GM23338 (cell line): ENCODE measurements at regions not wholly inside any gene's neighbourhood (a gene's known extent, or its start where the extent isn't known, plus 50 kb on each side); places are given as distances from the start of the nearest gene placed in this dataset.
A peak's percentile ranks its signal among the peaks of the same experiment; 100 is the strongest.

Experiments
- ATAC-seq: fragments of 200-7000 bp; cut with Tn5 transposase; 3 replicates; pipeline ENCODE4 v1.9.1; 2020
- DNase-seq: peaks from one replicate; pipeline ENCODE4 v3.0.0-alpha.2; 2015; ENCODE audit warnings: low spot score
- H2AFZ ChIP-seq: fragments of 200-600 bp; sonication (generic); 2 replicates; pipeline ENCODE4 v1.8.0; 2016; ENCODE audit warnings: antibody characterized with exemption, mild to moderate bottlenecking, moderate library complexity
- H3F3A ChIP-seq: fragments of 200-600 bp; sonication (generic); replicated peaks from 2 replicates; pipeline ENCODE4 v1.8.0; 2017; ENCODE audit warnings: antibody characterized with exemption, mixed run types, low read depth
- H3K27ac ChIP-seq: fragments of 200-600 bp; sonication (generic); 2 replicates; pipeline ENCODE4 v1.6.1; 2016; ENCODE audit warnings: low read depth
- H3K27me3 ChIP-seq: fragments of 200-600 bp; sonication (generic); 2 replicates; pipeline ENCODE4 v1.8.0; 2016; ENCODE audit warnings: mild to moderate bottlenecking, mixed run types, moderate library complexity; ENCODE audit not compliant: insufficient read depth
- H3K36me3 ChIP-seq: fragments of 200-600 bp; sonication (generic); 2 replicates; pipeline ENCODE4 v1.8.0; 2016; ENCODE audit warnings: mild to moderate bottlenecking; ENCODE audit not compliant: insufficient read depth
- H3K4me1 ChIP-seq: fragments of 200-600 bp; sonication (generic); 2 replicates; pipeline ENCODE4 v1.8.0; 2016; ENCODE audit warnings: mild to moderate bottlenecking, moderate library complexity; ENCODE audit not compliant: insufficient read depth
- H3K4me2 ChIP-seq: fragments of 200-600 bp; sonication (generic); 2 replicates; pipeline ENCODE4 v1.7.1; 2017; ENCODE audit warnings: mixed run types
- H3K4me3 ChIP-seq: fragments of 200-600 bp; sonication (generic); 2 replicates; pipeline ENCODE4 v1.6.1; 2016; ENCODE audit warnings: mixed run types
- H3K79me2 ChIP-seq: fragments of 200-600 bp; sonication (generic); replicated peaks from 2 replicates; pipeline ENCODE4 v1.8.0; 2017; ENCODE audit warnings: mild to moderate bottlenecking; ENCODE audit not compliant: insufficient read depth
- H3K9me2 ChIP-seq: fragments of 200-600 bp; sonication (generic); 2 replicates; pipeline ENCODE4 v1.8.0; 2017; ENCODE audit not compliant: insufficient read depth
- H4K20me1 ChIP-seq: fragments of 200-600 bp; sonication (generic); replicated peaks from 2 replicates; pipeline ENCODE4 v1.8.0; 2017; ENCODE audit warnings: mild to moderate bottlenecking; ENCODE audit not compliant: insufficient read depth
- H3K27ac Mint-ChIP-seq: 2 replicates; pipeline ENCODE4 v1.8.0; 2020; ENCODE audit warnings: inconsistent platforms, mild to moderate bottlenecking, moderate library complexity, mixed read lengths
- H3K27me3 Mint-ChIP-seq: 3 replicates; pipeline ENCODE4 v1.8.0; 2022; ENCODE audit warnings: low read depth, mild to moderate bottlenecking, moderate library complexity, mixed read lengths, inconsistent platforms; ENCODE audit not compliant: insufficient read depth, poor library complexity
- H3K36me3 Mint-ChIP-seq: 3 replicates; pipeline ENCODE4 v1.8.0; 2021; ENCODE audit warnings: low read depth, mild to moderate bottlenecking, inconsistent platforms, moderate library complexity, mixed read lengths
- H3K4me1 Mint-ChIP-seq: 3 replicates; pipeline ENCODE4 v1.8.0; 2020; ENCODE audit warnings: mild to moderate bottlenecking, inconsistent platforms, mixed read lengths
- H3K4me3 Mint-ChIP-seq: 3 replicates; pipeline ENCODE4 v1.8.0; 2021; ENCODE audit warnings: moderate library complexity, mild to moderate bottlenecking, inconsistent platforms, mixed read lengths
- H3K9me3 Mint-ChIP-seq: 3 replicates; pipeline ENCODE4 v1.8.0; 2020; ENCODE audit warnings: moderate library complexity, mild to moderate bottlenecking, inconsistent platforms, mixed read lengths
- CREB1 ChIP-seq: fragments of 250-450 bp; sonication (Bioruptor Pico); IDR thresholded peaks from 2 replicates; pipeline ENCODE4 v1.5.0; 2020; ENCODE audit warnings: low read depth, mild to moderate bottlenecking, moderate library complexity
- CTCF ChIP-seq, 2 experiments: fragments of 200-600 bp in 1 of 2; sonication (generic) in 1 of 2; conservative IDR thresholded peaks; 2 replicates each; pipeline versions ENCODE4 v1.5.1 to v1.6.1; 2016 to 2017; ENCODE audit warnings: antibody characterized with exemption in 2 of 2, low read depth in 2 of 2, mild to moderate bottlenecking in 2 of 2, moderate library complexity in 1 of 2
- ETS1 ChIP-seq: IDR thresholded peaks from 2 replicates; pipeline ENCODE4 v1.6.1; 2016; ENCODE audit warnings: antibody characterized with exemption
- EZH2 ChIP-seq: fragments of 200-600 bp; sonication (generic); IDR thresholded peaks from one replicate; pipeline ENCODE4 v1.8.0; 2017; ENCODE audit warnings: antibody characterized with exemption, mild to moderate bottlenecking, low read depth; ENCODE audit not compliant: unreplicated experiment
- EZH2phosphoT487 ChIP-seq: fragments of 200-600 bp; sonication (generic); IDR thresholded peaks from one replicate; pipeline ENCODE4 v1.8.1; 2018; ENCODE audit warnings: antibody characterized with exemption; ENCODE audit not compliant: unreplicated experiment
- JUNB ChIP-seq: IDR thresholded peaks from one replicate; pipeline ENCODE4 v1.6.1; 2016; ENCODE audit warnings: antibody characterized with exemption; ENCODE audit not compliant: unreplicated experiment
- NANOG ChIP-seq: IDR thresholded peaks from 2 replicates; pipeline ENCODE4 v1.6.1; 2016; ENCODE audit warnings: antibody characterized with exemption, borderline replicate concordance
- POLR2AphosphoS5 ChIP-seq: IDR thresholded peaks from 2 replicates; pipeline ENCODE4 v1.6.1; 2016; ENCODE audit warnings: antibody characterized with exemption, low read depth
- REST ChIP-seq: IDR thresholded peaks from one replicate; pipeline ENCODE4 v1.6.1; 2018; ENCODE audit warnings: antibody characterized with exemption; ENCODE audit not compliant: unreplicated experiment
- STAT1 ChIP-seq: IDR thresholded peaks from one replicate; pipeline ENCODE4 v1.6.1; 2016; ENCODE audit warnings: antibody characterized with exemption; ENCODE audit not compliant: unreplicated experiment
- ZNF114 ChIP-seq: fragments of 250-450 bp; sonication (Bioruptor Pico); IDR thresholded peaks from 2 replicates; pipeline ENCODE4 v1.5.0; 2020; ENCODE audit warnings: mild to moderate bottlenecking, moderate library complexity
- ZNF331 ChIP-seq: fragments of 250-450 bp; sonication (Bioruptor Pico); IDR thresholded peaks from 2 replicates; pipeline ENCODE4 v1.5.0; 2020; ENCODE audit warnings: low read depth, mild to moderate bottlenecking, moderate library complexity
- ZNF462 ChIP-seq: fragments of 250-450 bp; sonication (Bioruptor Pico); IDR thresholded peaks from 2 replicates; pipeline ENCODE4 v1.5.0; 2020; ENCODE audit warnings: mild to moderate bottlenecking, moderate library complexity

- Mint-ChIP-seq H3K4me1 (no peaks in the 10 kb centered on the region), H3K27ac (no peak overlapping the region), H3K36me3 (peaks cover 3% of the 10 kb centered on the region; the same call in 2 of the 3 replicates), H3K9me3 (peaks cover 17% of the 10 kb centered on the region), H3K27me3 (peaks cover 7% of the 10 kb centered on the region), H3K4me3 (no peak overlapping the region)
- Histone ChIP-seq H3K36me3 (no peaks in the 10 kb centered on the region), H3K4me2 (no peak overlapping the region), H3F3A (no peaks in the 10 kb centered on the region), H3K27me3 (no peaks in the 10 kb centered on the region), H3K4me1 (no peaks in the 10 kb centered on the region), H2AFZ (peak overlapping the region; percentile 85), H3K79me2 (no peaks in the 10 kb centered on the region), H3K4me3 (no peak overlapping the region), H3K9me2 (no peaks in the 10 kb centered on the region), H4K20me1 (no peaks in the 10 kb centered on the region), H3K27ac (no peak overlapping the region)
- ATAC-seq (no peak; the same call in 2 of the 3 replicates), DNase-seq (no peak)
- TF ChIP-seq NANOG (no peak), ETS1 (no peak), STAT1 (no peak), JUNB (no peak), ZNF331 (CRISPR knock-in tag) (no peak), ZNF114 (CRISPR knock-in tag) (no peak), CTCF (conservative IDR thresholded peaks at IDR 0.05; ENCODE audit: low read depth in 2 of 2) (no peak), ZNF462 (no peak), EZH2phosphoT487 (no peak), EZH2 (no peak), REST (no peak), POLR2AphosphoS5 (no peak), CREB1 (CRISPR knock-in tag) (no peak)
These were observed 117.7 kb upstream of the MSX2 start for GRCh38 chr5:174606646-174607045.
